HG03066 (cell line): ENCODE measurements at regions not wholly inside any gene's neighbourhood (a gene's known extent, or its start where the extent isn't known, plus 50 kb on each side); places are given as distances from the start of the nearest gene placed in this dataset.
"Not testable (repeated sequence)": the region's sequence is repeated elsewhere in the genome, so short reads cannot be mapped to it uniquely, and the experiment has no call there.

Experiments used
- ATAC-seq: cut with Tn5 transposase; IDR thresholded peaks from one replicate; pipeline ENCODE4 v1.9.1; 2021; ENCODE audit warnings: low read depth; ENCODE audit not compliant: unreplicated experiment

- ATAC-seq: no peak
Measured at GRCh38 chr3:40691452-40691861, 166.7 kb downstream of the ZNF621 start.

DNA sequence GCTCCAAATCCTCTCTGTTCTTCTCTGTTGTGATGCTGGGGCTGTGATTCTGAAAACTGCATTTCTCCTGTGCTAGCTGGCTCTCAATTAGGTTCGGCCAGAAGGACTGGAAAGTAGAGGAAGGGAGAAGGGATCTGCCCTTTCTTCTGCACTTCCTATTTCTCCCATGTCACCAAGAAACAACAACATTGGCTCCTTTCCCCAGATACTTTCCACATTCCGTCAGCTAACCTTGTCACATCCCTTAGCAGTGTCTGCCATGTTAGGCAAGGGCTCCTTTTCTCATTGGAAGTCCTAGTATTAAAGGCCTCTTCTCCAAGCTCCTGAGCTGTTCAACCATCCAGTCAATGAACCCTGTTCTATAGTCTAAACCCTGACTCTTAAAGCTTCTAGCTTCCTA lies 171.1 kb downstream of the ZNF621 start:
- ATAC-seq: no peak

DNA sequence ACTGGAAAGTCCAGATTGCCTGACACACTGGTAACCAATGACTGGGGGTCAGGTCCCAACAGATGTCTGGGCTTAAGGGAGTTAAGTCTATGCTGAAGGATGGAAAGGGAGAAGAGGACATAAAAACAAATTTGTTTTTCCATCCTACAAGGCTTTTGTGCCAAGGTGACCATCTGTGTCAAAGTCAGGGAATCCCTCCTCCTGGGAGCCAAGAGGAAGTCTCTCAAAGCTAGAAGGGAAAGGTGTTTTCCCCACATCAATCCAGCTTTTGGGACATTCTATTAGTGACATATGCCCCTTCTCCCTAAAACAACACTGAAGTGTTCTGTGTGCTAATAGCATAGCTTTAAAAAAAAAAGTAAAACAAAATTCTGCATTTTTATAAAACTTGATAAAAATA lies 173.9 kb downstream of the ZNF621 start:
- not testable (repeated sequence) for ATAC-seq

- no peak for ATAC-seq
Measured at GRCh38 chr3:40701016-40701588, 176.3 kb downstream of the ZNF621 start.

DNA sequence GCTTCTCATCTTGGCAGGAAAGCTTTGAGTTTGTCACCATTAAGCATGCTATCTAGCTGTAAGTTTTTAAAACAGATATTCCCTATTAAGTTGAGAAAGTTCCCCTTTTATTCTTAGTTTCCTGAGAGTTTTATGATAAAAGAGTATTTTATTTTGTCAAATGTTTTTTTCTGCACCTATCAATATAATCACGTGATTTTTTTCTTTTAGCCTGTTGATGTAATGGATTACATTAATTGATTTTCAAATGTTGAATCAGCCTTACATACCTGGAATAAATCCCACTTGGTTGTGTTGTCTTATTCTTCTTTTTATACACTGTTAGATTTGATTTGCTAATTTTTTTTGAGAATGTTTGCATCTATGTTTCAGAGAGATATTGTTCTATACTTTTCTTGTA lies 179.5 kb downstream of the ZNF621 start:
- ATAC-seq: no peak

DNA sequence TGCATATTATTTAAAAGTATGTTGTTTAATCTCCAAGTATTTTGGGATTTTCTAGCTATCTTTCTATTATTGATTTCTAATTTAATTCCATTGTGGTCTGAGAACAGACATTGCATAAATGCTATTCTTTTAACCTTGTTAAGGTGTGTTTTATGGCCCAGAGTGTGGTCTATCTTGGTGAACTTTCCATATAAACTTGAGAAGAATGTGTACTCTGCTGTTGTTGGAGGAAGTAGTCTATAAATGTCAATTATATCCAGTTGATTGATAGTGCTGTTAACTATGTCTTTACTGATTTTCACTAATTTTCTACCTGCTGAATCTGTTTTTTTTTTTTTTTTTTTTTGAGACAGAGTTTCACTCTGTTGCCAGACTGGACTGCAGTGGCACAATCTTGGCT lies 180.9 kb downstream of the ZNF621 start:
- no peak for ATAC-seq

- ATAC-seq: no peak
Measured at GRCh38 chr3:40713306-40713705, 188.5 kb downstream of the ZNF621 start.

DNA sequence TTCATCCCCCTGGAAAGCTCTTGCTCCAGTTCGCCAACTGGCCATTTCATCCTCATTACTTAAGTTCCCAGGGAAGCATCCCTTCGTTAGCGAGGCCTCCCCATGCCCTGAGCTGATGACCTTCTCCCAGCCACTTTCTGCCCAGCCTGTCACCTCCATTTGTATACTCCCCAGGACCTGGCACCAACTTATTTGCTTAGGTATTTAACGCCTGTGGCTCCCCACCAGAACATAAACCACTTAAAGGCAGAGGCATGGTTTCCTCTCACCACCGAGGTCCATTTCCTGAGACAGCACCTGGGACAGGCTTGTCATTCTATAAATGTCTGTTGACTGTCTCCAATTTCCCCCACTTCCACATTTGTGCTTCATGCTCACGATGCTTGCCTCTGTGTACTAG lies 189.0 kb downstream of the ZNF621 start:
- ATAC-seq: no peak

- no peak for ATAC-seq
Measured at GRCh38 chr3:40714771-40715345, 190.1 kb downstream of the ZNF621 start.

GRCh38 chr3:40715551-40715950 lies 190.8 kb downstream of the ZNF621 start:
- ATAC-seq: no peak

DNA sequence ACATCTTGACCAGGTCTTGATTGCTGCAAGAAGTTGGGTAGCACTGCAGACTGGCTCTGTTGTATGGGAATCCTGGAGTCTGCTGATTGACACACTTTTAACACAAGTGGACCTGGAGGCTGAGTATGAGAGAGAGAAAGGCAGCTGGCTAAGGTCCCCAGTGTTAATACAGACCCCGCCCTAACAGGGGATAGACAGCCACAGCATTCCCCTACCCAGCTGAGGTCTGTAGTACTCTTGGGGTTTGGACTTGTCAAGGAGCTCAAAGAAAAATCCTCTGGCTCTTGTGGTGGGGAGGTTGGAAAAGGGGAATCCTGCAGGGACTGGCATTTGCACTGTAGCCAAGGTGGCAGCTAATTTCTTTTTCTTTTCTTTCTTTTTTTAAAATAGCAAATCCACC lies 192.7 kb downstream of the ZNF621 start:
- ATAC-seq: no peak

DNA sequence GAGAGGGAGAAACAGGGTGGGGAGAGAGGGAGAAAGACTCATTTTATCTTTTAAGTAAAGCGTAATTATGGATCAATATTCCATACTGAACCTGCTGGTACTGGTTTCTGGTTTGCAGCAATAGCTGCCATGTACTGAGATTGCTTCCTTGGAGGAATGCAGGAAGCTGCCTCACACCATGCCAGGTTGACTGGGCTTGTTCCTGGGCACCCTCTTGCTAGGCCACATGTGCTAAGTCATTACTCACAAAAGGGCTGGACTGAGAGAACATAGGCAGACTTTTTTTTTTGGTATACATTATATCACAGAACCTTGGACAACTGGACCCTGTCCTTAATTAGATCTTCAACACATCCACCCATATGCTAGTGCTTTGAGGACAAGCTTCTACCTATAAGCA lies 193.4 kb downstream of the ZNF621 start:
- peak; percentile 19 for ATAC-seq

- peak; percentile 94 for ATAC-seq
Measured at GRCh38 chr3:40718681-40719080, 193.9 kb downstream of the ZNF621 start.

- ATAC-seq: no peak
Measured at GRCh38 chr3:40719660-40720287, 195.0 kb downstream of the ZNF621 start.

DNA sequence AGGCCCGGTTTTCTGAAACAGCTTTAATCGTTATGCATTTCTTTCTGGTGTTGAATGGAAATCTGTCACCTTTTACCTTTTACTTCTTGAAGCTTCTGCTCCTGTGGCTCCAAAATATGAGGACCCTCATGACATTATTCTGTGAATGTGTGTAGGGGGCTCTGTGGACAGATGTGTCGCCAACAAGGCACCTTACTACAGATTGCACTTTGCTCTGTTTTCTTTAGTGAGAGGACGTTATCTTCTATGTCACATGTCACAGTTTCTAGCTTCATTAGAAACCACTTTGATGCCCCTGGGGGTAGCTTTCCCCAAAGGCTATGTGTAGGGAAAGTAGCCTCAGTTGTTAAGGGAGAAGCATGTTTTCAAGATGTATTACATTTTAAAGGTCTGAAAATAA lies 195.6 kb downstream of the ZNF621 start:
- no peak for ATAC-seq

- no peak for ATAC-seq
Measured at GRCh38 chr3:40720863-40721262, 196.1 kb downstream of the ZNF621 start.

- no peak for ATAC-seq
Measured at GRCh38 chr3:40723083-40723660, 198.4 kb downstream of the ZNF621 start.

GRCh38 chr3:40725031-40725430 lies 200.3 kb downstream of the ZNF621 start:
- ATAC-seq: no peak

- no peak for ATAC-seq
Measured at GRCh38 chr3:40731445-40731844, 206.7 kb downstream of the ZNF621 start.

- no peak for ATAC-seq
Measured at GRCh38 chr3:40736943-40737342, 212.2 kb downstream of the ZNF621 start.

DNA sequence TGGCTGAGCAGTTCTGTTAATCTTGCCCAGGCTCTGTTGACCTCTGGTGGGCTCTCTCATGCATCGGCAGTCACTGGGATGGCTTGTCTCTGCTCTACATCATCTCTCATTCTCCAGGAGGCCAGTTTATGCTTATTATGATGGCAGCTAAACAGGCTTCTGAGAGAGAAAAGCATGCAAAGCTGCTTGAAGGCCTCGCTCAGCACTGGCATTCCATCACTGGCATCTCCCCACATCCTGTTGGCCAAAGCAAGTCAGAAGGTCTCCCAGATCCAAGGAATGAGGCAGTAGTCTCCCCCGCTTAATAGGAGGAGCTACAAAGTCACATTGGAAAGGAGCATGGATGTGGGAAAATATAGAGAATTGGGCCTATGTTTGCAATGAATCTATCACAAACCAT lies 212.6 kb downstream of the ZNF621 start:
- no peak for ATAC-seq

GRCh38 chr3:40739971-40740370 lies 215.2 kb downstream of the ZNF621 start:
- ATAC-seq: no peak
